ENCODE measurements at regions not wholly inside any gene's neighbourhood (a gene's known extent, or its start where the extent isn't known, plus 50 kb on each side); places are given as distances from the start of the nearest gene placed in this dataset.
"Not testable (repeated sequence)": the region's sequence is repeated elsewhere in the genome, so short reads cannot be mapped to it uniquely, and the experiment has no call there.

GRCh38 chr11:91481875-91482274 is 742.7 kb upstream of the FAT3 start:
- TF ChIP-seq CTCF (IDR thresholded peaks at IDR 0.05; ENCODE audit: low read depth, low read length, poor library complexity, severe bottlenecking); EZH2phosphoT487 (IDR thresholded peaks at IDR 0.05; ENCODE audit: borderline replicate concordance, low read length): not testable (repeated sequence)

Measured in DOHH2 (cell line).